GM12878 (cell line): ENCODE measurements at regions not wholly inside any gene's neighbourhood (a gene's known extent, or its start where the extent isn't known, plus 50 kb on each side); places are given as distances from the start of the nearest gene placed in this dataset.

Experiments used
- ATAC-seq: fragments of 200-7000 bp; cut with Tn5 transposase; 3 replicates; pipeline ENCODE4 v1.9.1; 2020; ENCODE audit warnings: mild to moderate bottlenecking, moderate library complexity
- BruUV-seq: library from RNA; stranded (reverse); fragments of 400-500 nt; replicated peaks from 2 replicates; lab custom pipeline; 2021; lab: Mats Ljungman, UMichigan
- CTCF ChIA-PET: fragments of 300-600 bp; sonication (Branson Sonifier 250); formaldehyde crosslinking; extraction: SDS; loops from one replicate; lab custom pipeline; 2021; ENCODE audit warnings: inconsistent platforms; lab: Yijun Ruan, JAX
- POLR2A ChIA-PET: fragments of 350-600 bp; formaldehyde crosslinking; extraction: SDS; loops from one replicate; lab custom pipeline; 2021; ENCODE audit warnings: inconsistent platforms; lab: Charles Lee
- RAD21 ChIA-PET: fragments of 300-600 bp; sonication (Branson Sonifier 250); formaldehyde crosslinking; loops from one replicate; lab custom pipeline; 2023; ENCODE audit warnings: antibody characterized with exemption; ENCODE audit not compliant: unreplicated experiment; lab: Charles Lee
- SMC1A ChIA-PET: fragments of 300-600 bp; sonication (Branson Sonifier 250); formaldehyde crosslinking; loops from one replicate; lab custom pipeline; 2023; ENCODE audit not compliant: unreplicated experiment, uncharacterized antibody; lab: Charles Lee
- DNase-seq: peaks from one replicate; pipeline ENCODE4 v3.0.0-alpha.2; 2011; ENCODE audit warnings: low read depth, low spot score
- FAIRE-seq: peaks from 3 replicates; lab custom pipeline; 2011; peaks lifted over from hg19 to GRCh38; lab: Jason Lieb, UNC
- H2AFZ ChIP-seq: 2 replicates; pipeline ENCODE4 v1.6.0; 2011; ENCODE audit warnings: low read depth, low read length, control low read depth; ENCODE audit not compliant: control insufficient read depth
- H3K27ac ChIP-seq: 2 replicates; pipeline ENCODE4 v1.5.1; 2011; ENCODE audit warnings: control low read depth; ENCODE audit not compliant: control insufficient read depth, insufficient read depth
- H3K27me3 ChIP-seq, 2 experiments: replicated peaks in 1 of 2; 2 replicates each; pipeline versions ENCODE4 v1.6.0 to v1.6.1; 2011; ENCODE audit warnings: low read length in 1 of 2; ENCODE audit not compliant: control insufficient read depth in 2 of 2, insufficient read depth in 2 of 2
- H3K36me3 ChIP-seq, 2 experiments: 2 replicates each; pipeline ENCODE4 v1.5.1; 2011; ENCODE audit warnings: low read length in 1 of 2; ENCODE audit not compliant: control insufficient read depth in 2 of 2, insufficient read depth in 2 of 2
- H3K4me1 ChIP-seq: 2 replicates; pipeline ENCODE4 v1.6.1; 2011; ENCODE audit warnings: mild to moderate bottlenecking, low read length, moderate library complexity, mixed read lengths; ENCODE audit not compliant: control insufficient read depth, insufficient read depth
- H3K4me2 ChIP-seq: 2 replicates; pipeline ENCODE4 v1.6.0; 2011; ENCODE audit warnings: control low read depth; ENCODE audit not compliant: control insufficient read depth, insufficient read depth
- H3K4me3 ChIP-seq: fragments of 200-600 bp; sonication (generic); 2 replicates; pipeline ENCODE4 v1.5.1; 2016
- H3K79me2 ChIP-seq: 2 replicates; pipeline ENCODE4 v1.6.0; 2011; ENCODE audit warnings: low read length; ENCODE audit not compliant: control insufficient read depth, insufficient read depth
- H3K9ac ChIP-seq: 2 replicates; pipeline ENCODE4 v1.8.0; 2011; ENCODE audit warnings: low read length, control low read depth, mixed read lengths; ENCODE audit not compliant: control insufficient read depth, insufficient read depth
- H3K9me3 ChIP-seq: replicated peaks from 3 replicates; pipeline ENCODE4 v1.5.1; 2011; ENCODE audit warnings: mild to moderate bottlenecking, low read length; ENCODE audit not compliant: control insufficient read depth, insufficient read depth
- H4K20me1 ChIP-seq: 2 replicates; pipeline ENCODE4 v1.6.0; 2011; ENCODE audit not compliant: control insufficient read depth, insufficient read depth
- BCLAF1 ChIP-seq: fragments of 450-650 bp; IDR thresholded peaks from 2 replicates; pipeline ENCODE4 v1.6.1; 2017; ENCODE audit warnings: antibody characterized with exemption, mild to moderate bottlenecking, moderate library complexity
- FOXK2 ChIP-seq: fragments of 450-650 bp; IDR thresholded peaks from 2 replicates; pipeline ENCODE4 v1.6.1; 2017; ENCODE audit warnings: mild to moderate bottlenecking, moderate library complexity
- LARP7 ChIP-seq: fragments of 450-650 bp; IDR thresholded peaks from 2 replicates; pipeline ENCODE4 v1.6.1; 2017; ENCODE audit warnings: mild to moderate bottlenecking
- MEF2A ChIP-seq: IDR thresholded peaks from 2 replicates; pipeline ENCODE4 v1.6.1; 2011; ENCODE audit warnings: low read depth, mild to moderate bottlenecking, low read length, moderate library complexity; ENCODE audit not compliant: insufficient read depth
- MLLT1 ChIP-seq: fragments of 450-650 bp; IDR thresholded peaks from 2 replicates; pipeline ENCODE4 v1.6.1; 2016; ENCODE audit warnings: mild to moderate bottlenecking
- MXI1 ChIP-seq: fragments of 150-350 bp; IDR thresholded peaks from 2 replicates; pipeline ENCODE4 v1.6.1; 2011; ENCODE audit warnings: low read depth, mild to moderate bottlenecking, inconsistent platforms, low read length, improper control_type of control experiment
- MYB ChIP-seq: fragments of 150-350 bp; IDR thresholded peaks from 2 replicates; pipeline ENCODE4 v1.6.1; 2014; ENCODE audit warnings: mild to moderate bottlenecking, low read depth, low read length, borderline replicate concordance
- NFIC ChIP-seq: IDR thresholded peaks from 2 replicates; pipeline ENCODE4 v1.6.1; 2012; ENCODE audit warnings: low read depth, mild to moderate bottlenecking, inconsistent platforms, low read length, moderate library complexity
- POLR2AphosphoS2 ChIP-seq: IDR thresholded peaks from 2 replicates; pipeline ENCODE4 v1.6.1; 2011; ENCODE audit warnings: low read depth, mild to moderate bottlenecking, low read length, improper control_type of control experiment, moderate library complexity
- RELA ChIP-seq: fragments of 450-650 bp; IDR thresholded peaks from 2 replicates; pipeline ENCODE4 v1.8.0; 2014; ENCODE audit warnings: borderline replicate concordance; ENCODE audit not compliant: partially characterized antibody
- SKIL ChIP-seq: fragments of 450-650 bp; IDR thresholded peaks from 2 replicates; pipeline ENCODE4 v1.6.1; 2017; ENCODE audit warnings: mild to moderate bottlenecking, low read depth, inconsistent platforms; ENCODE audit not compliant: poor library complexity, severe bottlenecking
- SPI1 ChIP-seq: IDR thresholded peaks from 2 replicates; pipeline ENCODE4 v1.6.1; 2011; ENCODE audit warnings: low read depth, mild to moderate bottlenecking, low read length, moderate library complexity, borderline replicate concordance; ENCODE audit not compliant: insufficient read depth
- SUPT20H ChIP-seq: IDR thresholded peaks from 2 replicates; pipeline ENCODE4 v1.6.1; 2011; ENCODE audit warnings: low read depth, mild to moderate bottlenecking, low read length, moderate library complexity, borderline replicate concordance; ENCODE audit not compliant: control insufficient read depth
- TCF12 ChIP-seq: IDR thresholded peaks from 2 replicates; pipeline ENCODE4 v1.6.1; 2011; ENCODE audit warnings: low read depth, mild to moderate bottlenecking, low read length
- TCF7 ChIP-seq: IDR thresholded peaks from 2 replicates; pipeline ENCODE4 v1.6.1; 2014; ENCODE audit warnings: antibody characterized with exemption, borderline replicate concordance
- ZNF274 ChIP-seq: IDR thresholded peaks from one replicate; pipeline ENCODE4 v1.8.0; 2011; ENCODE audit not compliant: insufficient read length, insufficient read depth
- WGBS: methylation state at CpG from one replicate; pipeline ENCODE4 v1.1.6; 2016; ENCODE audit warnings: low lambda C conversion rate; ENCODE audit not compliant: insufficient replicate concordance, insufficient coverage; ENCODE audit errors: missing lambda C conversion rate; 5-methylcytosine and 5-hydroxymethylcytosine counted together
- in situ Hi-C: fragments of 300-500 bp; cut with MboI; formaldehyde crosslinking; loops from 9 replicates; pipeline ENCODE4 v1.14.3; 2018; ENCODE audit warnings: mixed read lengths
- intact Hi-C: fragments of 100-400 bp; cut with micrococcal nuclease; formaldehyde crosslinking; loops from one replicate; pipeline ENCODE4 v1.14.2; 2022; ENCODE audit not compliant: unreplicated experiment
- TF ChIP-seq, protein P1 (sequence below): fragments of 450-650 bp; IDR thresholded peaks from 2 replicates; pipeline ENCODE4 v1.6.1; 2016; ENCODE audit warnings: mild to moderate bottlenecking

DNA sequence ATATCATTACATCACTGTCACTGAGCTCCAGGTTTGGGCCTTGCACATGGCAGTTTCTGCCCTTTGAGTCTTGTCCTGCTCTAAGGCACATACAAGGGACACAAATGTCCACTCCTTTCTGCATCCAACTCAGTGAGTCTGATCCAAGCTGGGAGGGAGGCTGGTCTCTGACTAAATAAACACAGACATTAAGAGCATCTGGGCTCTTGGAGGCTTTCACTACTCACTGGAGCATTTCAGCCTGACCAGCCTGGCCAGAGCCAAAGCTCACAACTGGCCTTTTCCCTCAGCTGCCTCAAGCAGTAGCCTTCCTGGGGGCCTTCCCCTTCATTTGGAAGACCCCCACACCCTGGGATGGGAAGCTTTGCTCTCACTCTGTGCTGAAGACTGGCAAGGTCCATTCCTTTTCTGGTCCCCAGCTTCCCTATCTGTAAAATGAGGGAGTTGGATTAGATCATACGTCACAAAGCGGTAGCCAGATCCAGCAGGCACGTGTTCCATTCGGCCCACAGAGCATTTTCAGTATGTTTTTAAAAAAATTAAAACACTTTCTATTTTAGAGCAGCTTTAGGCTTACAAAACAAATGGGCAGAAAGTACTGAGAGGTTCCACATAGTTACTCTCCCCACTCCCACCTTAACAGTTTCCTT lies 58.6 kb upstream of the XPA start:
- WGBS: 13% methylated on average over 4 of the region's 4 CpGs
- ATAC-seq: no peak
- Histone ChIP-seq H3K79me2 (no peaks in the 10 kb centered on the region), H2AFZ (no peak overlapping the region), H3K9ac (no peak overlapping the region), H3K4me3 (no peak overlapping the region), H4K20me1 (no peaks in the 10 kb centered on the region), H3K4me2 (no peak overlapping the region), H3K27ac (no peak overlapping the region), H3K36me3 (no peaks in the 10 kb centered on the region), H3K9me3 (no peaks in the 10 kb centered on the region), H3K4me1 (no peaks in the 10 kb centered on the region), H3K27me3 (no peaks in the 10 kb centered on the region; a peak in 2 of 4 replicates)
- RAD21 ChIA-PET: no interaction called here
- DNase-seq: no peak
- FAIRE-seq: no peak
- BruUV-seq: no TSS peak
- intact Hi-C loops: no loop called here
- CTCF ChIA-PET: interaction anchor here (1.1 to 1.9 kb wide), 2 partner anchors 9 to 225 kb away, joined by 3 to 5 read pairs; no protein-coding TSS in a partner anchor
- POLR2A ChIA-PET: no interaction called here
- in situ Hi-C loops: no loop called here
- SMC1A ChIA-PET: no interaction called here
- TF ChIP-seq ZNF274: no peak
- TF ChIP-seq, protein P1, sequence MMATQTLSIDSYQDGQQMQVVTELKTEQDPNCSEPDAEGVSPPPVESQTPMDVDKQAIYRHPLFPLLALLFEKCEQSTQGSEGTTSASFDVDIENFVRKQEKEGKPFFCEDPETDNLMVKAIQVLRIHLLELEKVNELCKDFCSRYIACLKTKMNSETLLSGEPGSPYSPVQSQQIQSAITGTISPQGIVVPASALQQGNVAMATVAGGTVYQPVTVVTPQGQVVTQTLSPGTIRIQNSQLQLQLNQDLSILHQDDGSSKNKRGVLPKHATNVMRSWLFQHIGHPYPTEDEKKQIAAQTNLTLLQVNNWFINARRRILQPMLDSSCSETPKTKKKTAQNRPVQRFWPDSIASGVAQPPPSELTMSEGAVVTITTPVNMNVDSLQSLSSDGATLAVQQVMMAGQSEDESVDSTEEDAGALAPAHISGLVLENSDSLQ: no peak
- TF ChIP-seq MYB: no peak
- TF ChIP-seq SPI1: no peak
- no peak for TF ChIP-seq SKIL
- no peak for TF ChIP-seq MXI1
- no peak for TF ChIP-seq NFIC
- TF ChIP-seq TCF7: no peak
- no peak for TF ChIP-seq SUPT20H
- TF ChIP-seq FOXK2: no peak
- TF ChIP-seq BCLAF1: no peak
- TF ChIP-seq MLLT1: no peak
- TF ChIP-seq MEF2A: no peak
- no peak for TF ChIP-seq TCF12
- no peak for TF ChIP-seq POLR2AphosphoS2
- no peak for TF ChIP-seq LARP7
- no peak for TF ChIP-seq RELA
